ENCODE measurements at regions not wholly inside any gene's neighbourhood (a gene's known extent, or its start where the extent isn't known, plus 50 kb on each side); places are given as distances from the start of the nearest gene placed in this dataset.

DNA sequence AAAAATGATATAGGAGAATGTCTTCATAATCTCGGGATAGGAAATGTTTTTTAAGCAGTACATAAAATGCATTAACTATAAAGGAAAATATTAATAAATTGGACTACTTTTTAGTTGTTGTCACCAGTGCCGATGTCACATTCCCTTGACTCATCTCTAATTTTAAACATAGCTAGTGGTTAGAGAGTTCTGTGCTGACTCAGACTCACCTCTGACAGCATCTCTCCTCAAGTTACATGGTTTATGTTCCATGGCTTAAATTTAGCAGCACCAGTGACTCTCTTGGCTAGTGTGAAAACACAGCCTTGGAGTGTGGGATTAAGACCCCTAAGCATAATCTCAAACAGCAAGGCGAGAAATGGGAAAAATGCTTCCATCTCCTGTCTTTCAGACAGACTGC lies 311.8 kb upstream of the MMS22L start (continued):
- TF ChIP-seq, protein P1, sequence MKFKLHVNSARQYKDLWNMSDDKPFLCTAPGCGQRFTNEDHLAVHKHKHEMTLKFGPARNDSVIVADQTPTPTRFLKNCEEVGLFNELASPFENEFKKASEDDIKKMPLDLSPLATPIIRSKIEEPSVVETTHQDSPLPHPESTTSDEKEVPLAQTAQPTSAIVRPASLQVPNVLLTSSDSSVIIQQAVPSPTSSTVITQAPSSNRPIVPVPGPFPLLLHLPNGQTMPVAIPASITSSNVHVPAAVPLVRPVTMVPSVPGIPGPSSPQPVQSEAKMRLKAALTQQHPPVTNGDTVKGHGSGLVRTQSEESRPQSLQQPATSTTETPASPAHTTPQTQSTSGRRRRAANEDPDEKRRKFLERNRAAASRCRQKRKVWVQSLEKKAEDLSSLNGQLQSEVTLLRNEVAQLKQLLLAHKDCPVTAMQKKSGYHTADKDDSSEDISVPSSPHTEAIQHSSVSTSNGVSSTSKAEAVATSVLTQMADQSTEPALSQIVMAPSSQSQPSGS (IDR thresholded peaks at IDR 0.05; ENCODE audit: low read length): no peak
- no peak for TF ChIP-seq ZSCAN29 (IDR thresholded peaks at IDR 0.05)
- no peak for TF ChIP-seq NR2C2 (IDR thresholded peaks at IDR 0.05; ENCODE audit: borderline replicate concordance, control insufficient read depth, insufficient read length, low read depth)

DNA sequence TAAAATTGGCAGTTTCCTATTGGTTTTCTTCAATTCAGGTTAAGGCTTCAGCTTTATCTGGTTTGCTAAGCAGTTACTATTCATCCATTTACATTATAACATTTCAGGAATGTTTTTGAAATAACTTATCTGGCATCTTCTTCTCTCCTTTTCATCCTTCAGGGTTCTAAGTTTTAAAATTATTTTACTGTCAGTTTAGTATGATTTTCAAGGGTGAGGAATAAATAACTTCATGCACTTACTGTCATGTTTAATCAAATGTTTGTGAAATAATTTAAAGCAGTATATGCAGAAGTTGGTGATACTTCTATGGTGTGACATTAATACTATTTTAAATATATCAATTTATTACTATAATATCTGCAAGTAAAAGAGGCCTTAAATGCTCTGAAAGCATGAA lies 338.1 kb upstream of the MMS22L start:
- ATAC-seq (no peak), FAIRE-seq (no peak), DNase-seq (ENCODE audit: low read depth, low spot score) (no peak)
- H3K4me1 ChIP-seq (ENCODE audit: control insufficient read depth, insufficient read depth, low read length): no peaks in the 10 kb centered on the region
- no peak overlapping the region for H3K27ac ChIP-seq (ENCODE audit: control insufficient read depth, insufficient read depth)
- no peak overlapping the region for H3K4me3 ChIP-seq
- in situ Hi-C loops (cut with MboI) (no loop called here), intact Hi-C loops (cut with micrococcal nuclease; ENCODE audit: unreplicated experiment) (no loop called here)
- TF ChIP-seq, protein P2, sequence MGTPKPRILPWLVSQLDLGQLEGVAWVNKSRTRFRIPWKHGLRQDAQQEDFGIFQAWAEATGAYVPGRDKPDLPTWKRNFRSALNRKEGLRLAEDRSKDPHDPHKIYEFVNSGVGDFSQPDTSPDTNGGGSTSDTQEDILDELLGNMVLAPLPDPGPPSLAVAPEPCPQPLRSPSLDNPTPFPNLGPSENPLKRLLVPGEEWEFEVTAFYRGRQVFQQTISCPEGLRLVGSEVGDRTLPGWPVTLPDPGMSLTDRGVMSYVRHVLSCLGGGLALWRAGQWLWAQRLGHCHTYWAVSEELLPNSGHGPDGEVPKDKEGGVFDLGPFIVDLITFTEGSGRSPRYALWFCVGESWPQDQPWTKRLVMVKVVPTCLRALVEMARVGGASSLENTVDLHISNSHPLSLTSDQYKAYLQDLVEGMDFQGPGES (IDR thresholded peaks at IDR 0.05): no peak
- TF ChIP-seq EED (IDR thresholded peaks at IDR 0.05; ENCODE audit: low read depth) (no peak), POU2F2 (IDR thresholded peaks at IDR 0.05; ENCODE audit: borderline replicate concordance, low read depth, low read length) (no peak), LARP7 (IDR thresholded peaks at IDR 0.05) (no peak), BCL11A (IDR thresholded peaks at IDR 0.05; ENCODE audit: low read depth, low read length) (no peak)
- TF ChIP-seq, protein P3, sequence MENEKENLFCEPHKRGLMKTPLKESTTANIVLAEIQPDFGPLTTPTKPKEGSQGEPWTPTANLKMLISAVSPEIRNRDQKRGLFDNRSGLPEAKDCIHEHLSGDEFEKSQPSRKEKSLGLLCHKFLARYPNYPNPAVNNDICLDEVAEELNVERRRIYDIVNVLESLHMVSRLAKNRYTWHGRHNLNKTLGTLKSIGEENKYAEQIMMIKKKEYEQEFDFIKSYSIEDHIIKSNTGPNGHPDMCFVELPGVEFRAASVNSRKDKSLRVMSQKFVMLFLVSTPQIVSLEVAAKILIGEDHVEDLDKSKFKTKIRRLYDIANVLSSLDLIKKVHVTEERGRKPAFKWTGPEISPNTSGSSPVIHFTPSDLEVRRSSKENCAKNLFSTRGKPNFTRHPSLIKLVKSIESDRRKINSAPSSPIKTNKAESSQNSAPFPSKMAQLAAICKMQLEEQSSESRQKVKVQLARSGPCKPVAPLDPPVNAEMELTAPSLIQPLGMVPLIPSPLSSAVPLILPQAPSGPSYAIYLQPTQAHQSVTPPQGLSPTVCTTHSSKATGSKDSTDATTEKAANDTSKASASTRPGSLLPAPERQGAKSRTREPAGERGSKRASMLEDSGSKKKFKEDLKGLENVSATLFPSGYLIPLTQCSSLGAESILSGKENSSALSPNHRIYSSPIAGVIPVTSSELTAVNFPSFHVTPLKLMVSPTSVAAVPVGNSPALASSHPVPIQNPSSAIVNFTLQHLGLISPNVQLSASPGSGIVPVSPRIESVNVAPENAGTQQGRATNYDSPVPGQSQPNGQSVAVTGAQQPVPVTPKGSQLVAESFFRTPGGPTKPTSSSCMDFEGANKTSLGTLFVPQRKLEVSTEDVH (IDR thresholded peaks at IDR 0.05; ENCODE audit: low read depth, partially characterized antibody): no peak
- ChIA-PET SMC1A (ENCODE audit: uncharacterized antibody, unreplicated experiment) (no interaction called here), CTCF (no interaction called here), RAD21 (ENCODE audit: unreplicated experiment) (no interaction called here), POLR2A (no interaction called here)
- no peak overlapping the region for H3K4me2 ChIP-seq (ENCODE audit: control insufficient read depth, insufficient read depth)
- H4K20me1 ChIP-seq (ENCODE audit: control insufficient read depth, insufficient read depth): no peaks in the 10 kb centered on the region
- H3K36me3 ChIP-seq (ENCODE audit: control insufficient read depth in 2 of 2, insufficient read depth in 2 of 2, low read length in 1 of 2): no peaks in the 10 kb centered on the region
- no TSS peak for BruUV-seq (replicated peaks)
- H3K79me2 ChIP-seq (ENCODE audit: control insufficient read depth, insufficient read depth, low read length): no peaks in the 10 kb centered on the region
- no peaks in the 10 kb centered on the region for H3K9me3 ChIP-seq (replicated peaks; ENCODE audit: control insufficient read depth, insufficient read depth, low read length)
- H2AFZ ChIP-seq (ENCODE audit: control insufficient read depth, low read depth, low read length): no peak overlapping the region
- no peak overlapping the region for H3K9ac ChIP-seq (ENCODE audit: control insufficient read depth, insufficient read depth, low read length)
- H3K27me3 ChIP-seq (replicated peaks in 1 of 2; ENCODE audit: control insufficient read depth in 2 of 2, insufficient read depth in 2 of 2, low read length in 1 of 2): no peaks in the 10 kb centered on the region

Data from GM12878 (cell line).